Glutamatergic neuron (in vitro differentiated cells): ENCODE measurements at regions not wholly inside any gene's neighbourhood (a gene's known extent, or its start where the extent isn't known, plus 50 kb on each side); places are given as distances from the start of the nearest gene placed in this dataset.

Experiments used
- DNase-seq: peaks from one replicate; pipeline ENCODE4 v3.0.0; 2022
- H3K27ac Mint-ChIP-seq: one replicate; pipeline ENCODE4 v1.8.0; 2020; ENCODE audit warnings: mild to moderate bottlenecking, mixed read lengths, inconsistent platforms; ENCODE audit not compliant: unreplicated experiment
- H3K27me3 Mint-ChIP-seq: one replicate; pipeline ENCODE4 v1.8.0; 2020; ENCODE audit warnings: mild to moderate bottlenecking, moderate library complexity, mixed read lengths, inconsistent platforms; ENCODE audit not compliant: unreplicated experiment
- H3K36me3 Mint-ChIP-seq: one replicate; pipeline ENCODE4 v1.8.0; 2020; ENCODE audit warnings: mild to moderate bottlenecking, mixed read lengths, inconsistent platforms; ENCODE audit not compliant: unreplicated experiment
- H3K4me1 Mint-ChIP-seq: one replicate; pipeline ENCODE4 v1.8.0; 2020; ENCODE audit warnings: mild to moderate bottlenecking, low read depth, mixed read lengths, inconsistent platforms; ENCODE audit not compliant: unreplicated experiment
- H3K4me3 Mint-ChIP-seq: one replicate; pipeline ENCODE4 v1.8.0; 2020; ENCODE audit warnings: mild to moderate bottlenecking, mixed read lengths, inconsistent platforms; ENCODE audit not compliant: unreplicated experiment
- H3K9me3 Mint-ChIP-seq: one replicate; pipeline ENCODE4 v1.8.0; 2020; ENCODE audit warnings: mild to moderate bottlenecking, moderate library complexity, mixed read lengths, inconsistent platforms; ENCODE audit not compliant: unreplicated experiment
- TF ChIP-seq, protein P1 (sequence below): fragments of 200-600 bp; sonication (generic); IDR thresholded peaks from one replicate; pipeline ENCODE4 v1.5.0; 2021; ENCODE audit not compliant: partially characterized antibody, unreplicated experiment

DNA sequence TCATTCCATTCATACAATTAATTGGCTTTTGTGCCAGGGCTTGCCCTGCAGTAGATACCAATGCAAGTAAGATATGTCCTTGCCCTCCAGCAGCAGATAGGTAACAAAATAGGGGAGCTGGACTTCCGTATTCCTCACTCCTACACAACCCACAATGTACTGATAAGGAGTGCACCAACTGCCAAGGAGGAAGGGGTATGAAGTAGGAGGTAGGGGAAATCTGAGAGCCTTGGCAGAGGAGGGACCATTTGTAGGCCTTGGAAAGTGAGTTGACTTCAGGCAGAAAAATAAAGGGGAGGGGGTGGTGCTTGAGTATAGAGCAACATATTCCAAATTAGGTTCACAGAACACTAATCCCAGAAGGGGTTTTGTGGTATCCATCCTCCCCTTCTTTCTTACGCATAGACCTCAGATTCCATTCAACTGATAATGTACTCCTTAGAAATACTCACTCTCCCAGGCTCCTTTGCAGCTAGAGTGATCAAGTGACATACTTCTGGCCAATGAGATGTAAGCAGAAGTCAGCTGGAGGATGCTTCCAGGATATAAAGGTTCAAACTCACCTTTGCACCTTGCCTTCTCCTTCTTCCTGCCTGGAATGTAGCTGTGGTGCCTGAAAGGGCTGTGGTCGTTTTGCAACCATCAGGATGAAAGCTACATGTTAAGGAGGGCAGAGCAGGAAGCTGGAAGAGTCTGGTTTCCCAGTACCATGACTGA is 127.1 kb upstream of the SMAD3 start:
- Mint-ChIP-seq H3K9me3 (peaks cover 6% of the 10 kb centered on the region), H3K4me3 (no peak overlapping the region)
- TF ChIP-seq, protein P1, sequence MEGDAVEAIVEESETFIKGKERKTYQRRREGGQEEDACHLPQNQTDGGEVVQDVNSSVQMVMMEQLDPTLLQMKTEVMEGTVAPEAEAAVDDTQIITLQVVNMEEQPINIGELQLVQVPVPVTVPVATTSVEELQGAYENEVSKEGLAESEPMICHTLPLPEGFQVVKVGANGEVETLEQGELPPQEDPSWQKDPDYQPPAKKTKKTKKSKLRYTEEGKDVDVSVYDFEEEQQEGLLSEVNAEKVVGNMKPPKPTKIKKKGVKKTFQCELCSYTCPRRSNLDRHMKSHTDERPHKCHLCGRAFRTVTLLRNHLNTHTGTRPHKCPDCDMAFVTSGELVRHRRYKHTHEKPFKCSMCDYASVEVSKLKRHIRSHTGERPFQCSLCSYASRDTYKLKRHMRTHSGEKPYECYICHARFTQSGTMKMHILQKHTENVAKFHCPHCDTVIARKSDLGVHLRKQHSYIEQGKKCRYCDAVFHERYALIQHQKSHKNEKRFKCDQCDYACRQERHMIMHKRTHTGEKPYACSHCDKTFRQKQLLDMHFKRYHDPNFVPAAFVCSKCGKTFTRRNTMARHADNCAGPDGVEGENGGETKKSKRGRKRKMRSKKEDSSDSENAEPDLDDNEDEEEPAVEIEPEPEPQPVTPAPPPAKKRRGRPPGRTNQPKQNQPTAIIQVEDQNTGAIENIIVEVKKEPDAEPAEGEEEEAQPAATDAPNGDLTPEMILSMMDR, result no peak

DNA sequence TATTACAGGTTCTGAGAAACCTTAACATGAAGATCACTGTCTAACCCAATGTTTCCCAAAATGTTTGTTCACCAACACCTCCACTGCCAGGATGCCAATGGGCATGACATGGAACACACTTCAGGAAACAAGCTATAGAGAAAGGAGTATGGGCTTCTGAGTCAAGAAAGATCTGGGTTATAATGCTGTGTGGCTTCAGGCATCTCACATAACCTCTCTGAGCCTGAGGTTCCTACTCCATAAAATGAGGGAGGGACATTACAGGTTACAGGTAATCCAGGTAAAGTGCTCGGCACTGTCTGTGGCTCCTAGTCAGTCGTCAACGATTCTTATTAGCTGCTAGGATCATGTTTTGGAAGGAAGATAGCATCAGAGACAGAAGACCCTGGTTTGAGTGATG is 126.4 kb upstream of the SMAD3 start:
- peaks cover 4% of the 10 kb centered on the region for H3K36me3 Mint-ChIP-seq
- DNase-seq, result no peak
- H3K9me3 Mint-ChIP-seq, result peaks cover 6% of the 10 kb centered on the region
- TF ChIP-seq, protein P1, result no peak
- H3K4me1 Mint-ChIP-seq, result peaks cover 9% of the 10 kb centered on the region
- no peak overlapping the region for H3K4me3 Mint-ChIP-seq
- H3K27me3 Mint-ChIP-seq, result peaks cover 2% of the 10 kb centered on the region
- no peak overlapping the region for H3K27ac Mint-ChIP-seq

More for the DNA sequence above, 127.1 kb upstream of the SMAD3 start:
- peaks cover 2% of the 10 kb centered on the region for H3K27me3 Mint-ChIP-seq
- peaks cover 4% of the 10 kb centered on the region for H3K36me3 Mint-ChIP-seq
- no peak overlapping the region for H3K27ac Mint-ChIP-seq
- no peak for DNase-seq
- H3K4me1 Mint-ChIP-seq, result peaks cover 9% of the 10 kb centered on the region

DNA sequence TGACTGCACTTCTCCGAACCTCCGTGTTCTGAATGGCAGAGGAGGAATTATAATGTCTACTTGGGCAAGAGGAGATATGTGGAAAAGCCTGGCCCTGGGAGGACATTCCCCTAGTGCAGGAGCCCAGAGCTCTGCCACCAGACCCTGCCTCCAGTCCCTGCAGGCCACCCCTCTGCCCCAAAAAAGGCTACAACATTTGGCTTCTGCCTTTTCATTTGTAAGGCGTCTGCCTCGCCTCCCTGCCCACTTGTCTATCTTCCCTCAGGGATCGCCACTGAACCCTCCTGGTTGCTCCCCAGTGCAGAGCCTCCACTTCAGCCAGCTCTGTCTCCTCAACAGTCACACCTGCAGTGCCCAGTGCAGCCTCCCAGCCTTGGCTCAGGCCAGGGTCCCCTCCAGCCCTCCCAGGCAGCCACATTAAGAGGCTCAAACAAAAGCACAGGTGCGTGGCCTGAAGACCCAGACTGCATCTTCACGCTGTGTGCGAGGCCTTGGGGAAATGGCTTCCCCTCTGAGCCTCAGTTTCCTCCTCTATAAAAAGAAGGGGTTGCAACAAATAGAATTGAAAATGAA is 125.9 kb upstream of the SMAD3 start:
- Mint-ChIP-seq H3K4me1 (peaks cover 9% of the 10 kb centered on the region), H3K27me3 (peaks cover 2% of the 10 kb centered on the region), H3K36me3 (no peaks in the 10 kb centered on the region), H3K27ac (no peak overlapping the region), H3K4me3 (no peak overlapping the region), H3K9me3 (peaks cover 6% of the 10 kb centered on the region)
- DNase-seq, result no peak
- TF ChIP-seq, protein P1, result no peak

DNA sequence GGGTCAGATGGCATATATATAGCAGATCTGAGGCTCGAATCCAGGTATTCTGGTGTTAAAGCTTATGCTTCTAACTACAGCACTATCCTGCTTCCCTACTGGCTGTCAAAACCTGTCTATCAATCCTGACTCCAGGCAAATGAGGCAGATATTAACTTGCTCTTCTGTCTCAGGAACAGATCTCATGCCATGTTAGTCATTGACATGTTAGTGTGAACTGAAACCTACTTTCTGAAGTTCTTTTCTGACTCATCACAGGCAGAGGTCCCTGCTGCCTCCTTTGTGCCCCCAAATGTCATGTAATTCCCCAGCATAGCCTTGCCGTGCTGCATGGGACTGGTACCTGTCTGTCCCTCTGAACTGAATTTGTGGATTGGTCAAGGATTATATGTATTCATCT is 125.0 kb upstream of the SMAD3 start:
- TF ChIP-seq, protein P1, result no peak
- no peaks in the 10 kb centered on the region for H3K36me3 Mint-ChIP-seq
- peaks cover 6% of the 10 kb centered on the region for H3K27me3 Mint-ChIP-seq
- H3K9me3 Mint-ChIP-seq, result peaks cover 5% of the 10 kb centered on the region
- H3K4me1 Mint-ChIP-seq, result peaks cover 9% of the 10 kb centered on the region
- no peak overlapping the region for H3K4me3 Mint-ChIP-seq
- H3K27ac Mint-ChIP-seq, result no peak overlapping the region
- DNase-seq, result no peak

DNA sequence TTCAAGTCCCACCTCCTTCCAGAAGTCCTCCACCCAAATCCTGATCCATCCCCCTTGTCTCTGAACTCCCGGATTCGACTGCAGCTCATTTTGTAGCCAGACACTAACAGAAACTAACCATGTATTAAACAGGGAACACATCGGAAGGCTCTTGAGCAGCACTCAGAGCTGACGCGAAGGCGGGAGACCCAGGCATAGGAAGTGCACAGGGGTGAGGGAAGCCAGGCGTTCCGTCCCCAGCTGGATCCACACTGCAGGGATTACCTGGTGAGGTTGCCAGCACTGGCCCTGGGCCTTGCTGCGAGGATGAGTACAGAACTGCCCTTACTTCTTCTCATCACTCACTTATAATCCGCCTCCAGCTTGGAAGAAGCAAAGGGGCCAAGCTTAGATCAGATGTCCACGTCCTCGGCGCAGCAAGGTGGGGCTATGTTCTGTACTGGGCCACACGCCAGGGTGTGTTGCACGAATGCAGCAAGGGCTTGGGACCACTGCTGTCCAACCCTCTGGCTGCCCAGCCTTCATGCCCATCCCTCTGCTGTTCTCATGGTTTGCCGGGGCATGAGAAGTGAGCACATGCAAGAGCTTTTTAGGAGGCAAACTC is 124.2 kb upstream of the SMAD3 start:
- TF ChIP-seq, protein P1, result no peak
- peaks cover 6% of the 10 kb centered on the region for H3K27me3 Mint-ChIP-seq
- DNase-seq, result no peak
- H3K36me3 Mint-ChIP-seq, result no peaks in the 10 kb centered on the region
- peaks cover 4% of the 10 kb centered on the region for H3K4me1 Mint-ChIP-seq
- no peak overlapping the region for H3K27ac Mint-ChIP-seq
- no peak overlapping the region for H3K4me3 Mint-ChIP-seq
- H3K9me3 Mint-ChIP-seq, result peaks cover 2% of the 10 kb centered on the region
